Neural cell (in vitro differentiated cells): ENCODE measurements at regions not wholly inside any gene's neighbourhood (a gene's known extent, or its start where the extent isn't known, plus 50 kb on each side); places are given as distances from the start of the nearest gene placed in this dataset.

Source experiments
- EZH2 ChIP-seq: fragments of 200-600, 300-800 bp; shearing (Covaris generic), sonication (generic); IDR thresholded peaks from 2 replicates; pipeline ENCODE4 v1.6.1; 2014; ENCODE audit warnings: antibody characterized with exemption, low read length, borderline replicate concordance, mild to moderate bottlenecking; ENCODE audit not compliant: insufficient read depth, poor library complexity, severe bottlenecking
- TF ChIP-seq, protein P1 (sequence below): fragments of 450-650 bp; IDR thresholded peaks from 2 replicates; pipeline ENCODE4 v1.5.1; 2014; ENCODE audit warnings: antibody characterized with exemption, mild to moderate bottlenecking, moderate library complexity; ENCODE audit not compliant: poor library complexity, severe bottlenecking

GRCh38 chr21:32093646-32094462, 185.0 kb downstream of the MIS18A start:
- no peak for TF ChIP-seq EZH2
- TF ChIP-seq, protein P1, sequence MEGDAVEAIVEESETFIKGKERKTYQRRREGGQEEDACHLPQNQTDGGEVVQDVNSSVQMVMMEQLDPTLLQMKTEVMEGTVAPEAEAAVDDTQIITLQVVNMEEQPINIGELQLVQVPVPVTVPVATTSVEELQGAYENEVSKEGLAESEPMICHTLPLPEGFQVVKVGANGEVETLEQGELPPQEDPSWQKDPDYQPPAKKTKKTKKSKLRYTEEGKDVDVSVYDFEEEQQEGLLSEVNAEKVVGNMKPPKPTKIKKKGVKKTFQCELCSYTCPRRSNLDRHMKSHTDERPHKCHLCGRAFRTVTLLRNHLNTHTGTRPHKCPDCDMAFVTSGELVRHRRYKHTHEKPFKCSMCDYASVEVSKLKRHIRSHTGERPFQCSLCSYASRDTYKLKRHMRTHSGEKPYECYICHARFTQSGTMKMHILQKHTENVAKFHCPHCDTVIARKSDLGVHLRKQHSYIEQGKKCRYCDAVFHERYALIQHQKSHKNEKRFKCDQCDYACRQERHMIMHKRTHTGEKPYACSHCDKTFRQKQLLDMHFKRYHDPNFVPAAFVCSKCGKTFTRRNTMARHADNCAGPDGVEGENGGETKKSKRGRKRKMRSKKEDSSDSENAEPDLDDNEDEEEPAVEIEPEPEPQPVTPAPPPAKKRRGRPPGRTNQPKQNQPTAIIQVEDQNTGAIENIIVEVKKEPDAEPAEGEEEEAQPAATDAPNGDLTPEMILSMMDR, result no peak
